G401.6 (cell line): ENCODE measurements at regions not wholly inside any gene's neighbourhood (a gene's known extent, or its start where the extent isn't known, plus 50 kb on each side); places are given as distances from the start of the nearest gene placed in this dataset.

Experiments used
- FAIRE-seq: peaks from 2 replicates; lab custom pipeline; 2012; peaks lifted over from hg19 to GRCh38; lab: Jason Lieb, UNC

GRCh38 chr5:174311531-174312269 is 266.2 kb downstream of the NSG2 start:
- FAIRE-seq, result no peak

GRCh38 chr5:174312270-174312617 is 266.7 kb downstream of the NSG2 start:
- no peak for FAIRE-seq

DNA sequence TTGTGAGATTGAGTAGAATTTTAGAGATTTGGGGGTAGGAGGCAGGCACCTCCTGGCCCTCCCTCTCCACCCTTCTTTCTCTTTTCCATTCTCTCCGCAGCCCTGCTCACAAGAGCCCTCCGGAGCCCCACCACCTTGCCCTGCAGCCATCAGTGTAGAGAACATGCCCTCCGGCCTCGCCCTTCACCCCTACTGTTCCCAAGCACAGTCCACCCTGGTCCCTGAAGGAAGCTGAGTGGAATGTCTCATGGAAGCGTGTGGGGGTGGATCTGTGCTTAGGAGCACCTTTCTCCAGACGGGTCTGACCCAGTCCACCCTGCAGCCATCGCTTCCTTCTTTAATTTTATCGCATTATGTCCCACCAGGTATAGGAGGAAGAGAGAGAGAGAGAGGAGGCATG is 267.1 kb downstream of the NSG2 start:
- no peak for FAIRE-seq

DNA sequence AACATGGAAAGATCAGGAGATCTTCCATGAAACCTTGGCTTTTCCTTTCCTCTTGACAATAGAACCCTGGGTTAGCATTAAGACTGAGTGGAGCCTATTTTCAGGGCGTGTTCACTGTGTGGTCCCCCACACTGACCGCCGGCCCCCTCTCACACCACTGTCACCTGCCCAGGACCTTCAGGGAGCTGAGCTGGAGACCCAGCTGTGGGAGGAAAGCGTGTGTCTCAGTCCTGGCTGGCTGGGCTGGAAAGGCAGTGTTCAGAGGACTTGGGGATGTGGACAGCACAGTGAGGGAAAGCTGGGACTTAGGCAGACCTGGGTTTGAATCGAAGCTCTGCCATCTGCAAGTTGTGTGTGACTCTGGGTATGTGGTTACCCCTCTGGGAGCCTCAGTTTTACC is 268.1 kb downstream of the NSG2 start:
- FAIRE-seq, result no peak

DNA sequence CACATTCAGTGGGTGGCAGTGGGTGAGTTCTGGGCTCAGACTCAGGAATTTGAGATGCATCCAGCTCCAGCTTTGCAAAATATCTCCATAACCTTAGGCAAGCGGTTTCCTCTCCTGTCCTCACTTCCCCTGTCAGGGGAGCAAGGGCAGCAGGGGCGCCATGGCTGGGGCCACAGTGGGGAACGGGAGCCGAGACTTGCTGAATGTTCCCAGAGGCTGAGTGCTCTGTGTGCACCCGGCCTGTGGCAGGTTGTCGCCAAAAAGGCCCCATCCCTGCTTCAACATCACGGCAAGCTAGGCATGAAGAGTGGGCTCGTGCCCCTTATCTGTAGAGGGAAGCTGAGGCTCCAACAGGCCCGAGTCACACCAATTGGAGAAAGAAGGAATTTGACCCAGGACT is 268.8 kb downstream of the NSG2 start:
- no peak for FAIRE-seq

DNA sequence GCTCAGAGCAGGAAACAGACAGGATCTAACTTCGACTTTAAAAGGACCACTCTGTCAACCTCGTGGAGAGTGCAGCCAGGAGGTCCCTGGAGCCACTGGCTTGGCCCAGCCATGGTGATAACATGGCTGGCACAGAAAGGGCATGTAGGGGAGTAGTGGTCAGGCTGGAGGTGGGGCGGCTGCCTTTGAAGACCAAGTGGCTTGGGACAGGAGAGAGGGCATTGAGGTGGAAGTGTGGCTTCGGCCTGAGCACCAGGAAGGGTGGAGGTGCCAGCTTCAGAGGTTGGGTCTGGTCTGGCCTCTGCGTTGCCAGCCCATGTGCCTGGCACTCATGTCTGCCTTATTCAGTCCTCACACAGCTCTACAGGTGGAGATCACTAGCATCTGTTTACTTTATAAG is 270.0 kb downstream of the NSG2 start:
- no peak for FAIRE-seq

GRCh38 chr5:174315871-174316270 is 270.4 kb downstream of the NSG2 start:
- no peak for FAIRE-seq

GRCh38 chr5:174316326-174316725 is 270.8 kb downstream of the NSG2 start:
- FAIRE-seq, result no peak

DNA sequence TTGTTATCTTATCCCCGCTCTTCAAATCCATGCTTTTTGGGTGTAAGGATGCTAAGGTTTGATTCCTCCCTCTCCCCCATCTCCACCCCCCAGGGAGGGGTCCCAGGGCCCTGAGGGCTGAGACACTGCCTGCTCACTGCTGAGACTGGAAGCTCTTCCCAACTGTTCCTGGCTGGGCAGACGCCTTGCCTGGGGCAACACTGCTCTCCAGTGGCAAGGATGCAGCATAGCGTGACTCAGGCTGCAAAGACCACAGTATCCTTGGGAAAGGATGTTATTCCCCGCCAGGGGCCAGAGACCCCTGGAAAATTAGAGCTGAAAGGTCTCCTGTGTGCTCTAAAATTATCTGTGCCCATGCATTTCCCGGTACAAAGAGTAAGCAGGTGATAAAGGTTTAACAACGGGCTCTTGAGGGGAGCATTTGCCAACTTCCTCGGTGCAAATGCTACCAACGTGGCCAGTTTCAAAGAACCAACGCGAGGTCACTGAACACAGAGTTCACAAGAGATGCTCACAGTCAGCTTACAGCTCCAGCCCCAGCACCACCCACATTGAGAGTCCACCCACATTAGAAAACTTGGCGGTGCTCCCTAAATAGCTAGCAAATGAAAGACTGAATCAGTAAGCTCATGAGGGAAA is 271.9 kb downstream of the NSG2 start:
- FAIRE-seq, result no peak

GRCh38 chr5:174318578-174318977 is 273.1 kb downstream of the NSG2 start:
- FAIRE-seq, result no peak

DNA sequence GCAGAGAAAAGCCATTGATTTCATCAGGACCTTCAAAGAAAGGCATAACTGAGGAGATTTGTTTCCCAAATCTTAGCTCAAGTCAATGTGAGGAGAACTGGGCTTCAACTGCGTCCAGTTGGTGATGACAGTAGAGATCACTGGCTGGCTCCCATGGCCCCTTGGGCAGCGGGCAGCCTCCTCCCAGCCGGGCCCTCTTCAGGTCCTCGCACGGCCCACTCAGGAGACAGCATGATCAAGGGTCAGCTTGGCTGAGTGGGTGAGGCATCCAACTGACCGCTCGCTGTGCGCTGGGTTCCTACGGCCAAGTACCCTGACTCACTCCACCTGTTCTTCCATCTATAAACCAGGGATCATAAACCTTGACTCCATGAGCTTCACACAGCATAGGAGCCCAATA is 274.0 kb downstream of the NSG2 start:
- no peak for FAIRE-seq

DNA sequence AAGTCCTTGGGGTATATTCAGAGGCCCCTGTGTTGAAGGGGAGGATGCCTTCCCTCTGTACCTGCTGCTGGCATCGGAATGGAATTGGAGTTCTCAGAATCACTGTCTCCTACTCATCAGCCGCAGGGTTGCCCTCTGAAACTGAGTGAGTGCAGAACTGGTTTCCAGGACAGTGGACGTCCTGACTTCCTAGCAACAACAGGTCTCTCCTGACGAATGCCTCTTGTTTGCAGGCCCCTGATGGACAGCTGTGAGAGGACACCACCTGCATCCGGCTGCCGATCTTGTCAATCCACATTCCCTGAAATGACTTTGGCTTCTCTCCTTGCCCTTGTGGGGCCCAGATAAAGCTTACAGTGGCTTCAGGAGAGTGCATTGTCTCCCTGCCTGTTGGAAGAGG is 274.5 kb downstream of the NSG2 start:
- no peak for FAIRE-seq

DNA sequence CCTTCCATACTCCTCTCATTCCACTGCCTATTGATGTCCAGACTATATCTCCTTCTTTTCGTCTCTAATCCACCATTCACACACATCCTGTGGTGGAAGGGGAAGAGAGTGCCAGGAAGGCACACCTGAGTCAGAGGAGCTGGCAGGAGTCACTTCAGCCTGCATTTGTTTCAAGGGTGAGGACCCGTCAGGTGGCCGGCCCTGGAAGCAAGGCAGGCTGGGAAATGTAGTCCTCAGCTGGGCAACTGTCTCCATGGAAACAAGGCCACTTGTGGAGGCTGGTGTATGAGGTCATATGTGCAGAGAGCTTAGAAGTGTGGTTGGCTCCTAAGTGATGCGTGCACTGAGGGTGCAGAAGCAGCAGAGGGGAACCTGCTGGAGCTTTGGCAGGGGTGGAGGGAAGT is 278.4 kb downstream of the NSG2 start:
- FAIRE-seq, result no peak

GRCh38 chr5:174324680-174325079 is 279.2 kb downstream of the NSG2 start:
- no peak for FAIRE-seq

- FAIRE-seq, result no peak
Observed at GRCh38 chr5:174325431-174325830, 279.9 kb downstream of the NSG2 start.

- FAIRE-seq, result no peak
Observed at GRCh38 chr5:174325961-174326360, 280.5 kb downstream of the NSG2 start.

DNA sequence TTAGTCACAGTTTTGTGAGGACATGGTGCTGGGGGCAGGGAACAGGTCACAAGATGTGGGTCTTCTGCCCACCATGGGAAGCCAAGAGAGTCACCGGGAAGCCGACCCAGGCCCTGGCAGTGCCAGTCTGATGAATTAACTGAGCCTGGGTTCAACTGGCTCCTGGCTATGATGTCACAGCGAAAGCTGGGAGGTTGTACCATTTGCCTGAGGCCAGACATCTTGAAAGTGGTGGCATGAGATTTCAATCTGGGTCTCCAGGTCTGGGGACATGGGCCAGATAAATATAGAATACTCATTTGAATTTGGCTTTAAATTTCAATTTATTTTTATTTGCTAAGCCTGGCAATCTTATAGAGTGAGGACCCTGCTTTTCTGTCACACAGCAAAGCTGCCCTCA is 280.9 kb downstream of the NSG2 start:
- FAIRE-seq, result no peak

GRCh38 chr5:174327317-174327864 is 281.9 kb downstream of the NSG2 start:
- FAIRE-seq, result peak; percentile 66

DNA sequence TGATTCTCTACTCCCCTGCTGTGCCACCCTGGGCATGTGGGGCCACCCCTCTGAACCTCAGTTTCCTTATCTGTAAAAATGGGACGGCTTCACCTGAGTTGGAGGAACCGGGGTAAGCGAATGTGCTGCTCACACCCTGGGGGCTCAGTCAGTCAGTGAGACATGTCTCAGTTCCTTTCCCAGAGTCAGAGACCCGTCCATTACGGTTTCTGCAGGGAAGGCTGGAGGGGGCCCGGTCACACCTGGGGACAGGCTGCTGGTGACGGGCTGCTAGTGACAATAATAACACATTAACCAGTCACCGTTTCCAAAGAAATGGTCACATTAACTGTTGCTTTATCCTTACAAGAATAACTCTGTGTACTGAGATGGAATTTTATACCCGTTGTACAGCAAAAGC is 282.4 kb downstream of the NSG2 start:
- FAIRE-seq, result no peak

DNA sequence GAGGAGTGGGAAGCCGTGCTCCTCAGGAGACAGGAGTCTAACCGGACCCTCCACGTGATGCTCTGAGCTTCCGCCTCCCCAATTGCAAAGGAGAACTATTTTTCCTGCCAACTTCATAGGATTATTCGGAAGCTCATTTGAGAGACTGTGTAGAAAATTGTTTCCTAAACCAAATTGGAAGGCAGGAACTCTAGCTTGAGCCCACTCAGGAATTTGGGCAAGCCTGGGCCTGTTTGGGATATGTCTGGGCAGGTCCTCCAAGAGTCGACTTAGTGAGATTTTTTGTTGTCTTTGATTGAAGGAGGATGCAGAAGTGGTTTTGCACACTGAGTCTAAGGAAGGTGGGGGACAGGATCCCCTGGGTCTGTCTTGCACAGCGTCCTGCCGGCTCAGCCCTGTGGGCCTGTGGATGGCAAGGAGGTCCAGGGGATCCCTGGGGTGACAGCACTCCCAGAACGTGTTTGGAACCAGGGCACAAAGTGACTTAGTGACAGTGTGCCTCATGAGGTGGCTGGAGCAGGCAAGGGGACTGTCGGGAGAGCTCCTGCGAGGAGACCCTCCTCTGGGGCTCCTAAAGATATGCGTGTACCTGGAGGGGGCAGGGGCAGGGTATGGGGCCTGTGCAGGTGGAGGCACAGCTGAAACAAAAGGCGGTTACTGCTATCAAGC is 283.3 kb downstream of the NSG2 start:
- no peak for FAIRE-seq

- no peak for FAIRE-seq
Observed at GRCh38 chr5:174329738-174330137, 284.2 kb downstream of the NSG2 start.

GRCh38 chr5:174335682-174336364 is 290.3 kb downstream of the NSG2 start:
- no peak for FAIRE-seq

- FAIRE-seq, result no peak
Observed at GRCh38 chr5:174336479-174336878, 291.0 kb downstream of the NSG2 start.
